Type B pancreatic cell (in vitro differentiated cells): ENCODE measurements at regions not wholly inside any gene's neighbourhood (a gene's known extent, or its start where the extent isn't known, plus 50 kb on each side); places are given as distances from the start of the nearest gene placed in this dataset.

Source experiments
- DNase-seq: peaks from one replicate; pipeline ENCODE4 v3.0.0; 2021; ENCODE audit warnings: mixed read lengths; ENCODE audit not compliant: unreplicated experiment; ENCODE audit errors: extremely low spot score
- H3K27ac Mint-ChIP-seq: 2 replicates; pipeline ENCODE4 v1.8.0; 2021; ENCODE audit warnings: mild to moderate bottlenecking, mixed read lengths
- H3K27me3 Mint-ChIP-seq: 2 replicates; pipeline ENCODE4 v1.8.0; 2021; ENCODE audit warnings: mixed read lengths
- H3K36me3 Mint-ChIP-seq: 2 replicates; pipeline ENCODE4 v1.8.0; 2021; ENCODE audit warnings: mixed read lengths
- H3K4me1 Mint-ChIP-seq: one replicate; pipeline ENCODE4 v1.8.0; 2021; ENCODE audit warnings: mixed read lengths; ENCODE audit not compliant: unreplicated experiment
- H3K4me3 Mint-ChIP-seq: 2 replicates; pipeline ENCODE4 v1.8.0; 2021; ENCODE audit warnings: mild to moderate bottlenecking, mixed read lengths
- H3K9me3 Mint-ChIP-seq: 2 replicates; pipeline ENCODE4 v1.8.0; 2021; ENCODE audit warnings: mixed read lengths
- TF ChIP-seq, protein P1 (sequence below): fragments of 200-600 bp; sonication (generic); conservative IDR thresholded peaks from 2 replicates; pipeline ENCODE4 v1.5.0; 2021; ENCODE audit warnings: antibody characterized with exemption, mild to moderate bottlenecking

DNA sequence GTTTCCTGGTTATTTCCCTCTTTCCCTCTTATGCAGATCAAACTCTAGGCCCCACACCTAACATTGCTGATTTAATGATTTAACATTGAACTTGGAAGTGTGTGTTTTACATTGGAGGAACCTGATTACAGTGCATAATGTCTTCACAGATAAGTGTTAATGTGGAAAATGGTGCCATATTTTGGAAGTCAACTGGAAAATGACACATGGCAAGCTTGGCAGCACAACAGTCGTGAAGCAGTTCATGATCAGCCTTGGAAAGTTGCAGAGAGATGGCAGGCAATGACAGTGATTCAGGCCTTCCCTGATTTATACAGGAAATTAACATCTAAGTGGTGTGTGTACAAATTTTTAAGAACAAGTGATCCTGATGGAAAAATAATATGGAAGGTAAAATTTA, 80.0 kb upstream of the CTNND2 start:
- TF ChIP-seq, protein P1, sequence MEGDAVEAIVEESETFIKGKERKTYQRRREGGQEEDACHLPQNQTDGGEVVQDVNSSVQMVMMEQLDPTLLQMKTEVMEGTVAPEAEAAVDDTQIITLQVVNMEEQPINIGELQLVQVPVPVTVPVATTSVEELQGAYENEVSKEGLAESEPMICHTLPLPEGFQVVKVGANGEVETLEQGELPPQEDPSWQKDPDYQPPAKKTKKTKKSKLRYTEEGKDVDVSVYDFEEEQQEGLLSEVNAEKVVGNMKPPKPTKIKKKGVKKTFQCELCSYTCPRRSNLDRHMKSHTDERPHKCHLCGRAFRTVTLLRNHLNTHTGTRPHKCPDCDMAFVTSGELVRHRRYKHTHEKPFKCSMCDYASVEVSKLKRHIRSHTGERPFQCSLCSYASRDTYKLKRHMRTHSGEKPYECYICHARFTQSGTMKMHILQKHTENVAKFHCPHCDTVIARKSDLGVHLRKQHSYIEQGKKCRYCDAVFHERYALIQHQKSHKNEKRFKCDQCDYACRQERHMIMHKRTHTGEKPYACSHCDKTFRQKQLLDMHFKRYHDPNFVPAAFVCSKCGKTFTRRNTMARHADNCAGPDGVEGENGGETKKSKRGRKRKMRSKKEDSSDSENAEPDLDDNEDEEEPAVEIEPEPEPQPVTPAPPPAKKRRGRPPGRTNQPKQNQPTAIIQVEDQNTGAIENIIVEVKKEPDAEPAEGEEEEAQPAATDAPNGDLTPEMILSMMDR, result no peak
- DNase-seq, result no peak
- H3K4me1 Mint-ChIP-seq, result no peaks in the 10 kb centered on the region
- no peaks in the 10 kb centered on the region for H3K27me3 Mint-ChIP-seq
- no peak overlapping the region for H3K4me3 Mint-ChIP-seq
- H3K27ac Mint-ChIP-seq, result no peak overlapping the region
- H3K36me3 Mint-ChIP-seq, result no peaks in the 10 kb centered on the region
- H3K9me3 Mint-ChIP-seq, result no peaks in the 10 kb centered on the region

DNA sequence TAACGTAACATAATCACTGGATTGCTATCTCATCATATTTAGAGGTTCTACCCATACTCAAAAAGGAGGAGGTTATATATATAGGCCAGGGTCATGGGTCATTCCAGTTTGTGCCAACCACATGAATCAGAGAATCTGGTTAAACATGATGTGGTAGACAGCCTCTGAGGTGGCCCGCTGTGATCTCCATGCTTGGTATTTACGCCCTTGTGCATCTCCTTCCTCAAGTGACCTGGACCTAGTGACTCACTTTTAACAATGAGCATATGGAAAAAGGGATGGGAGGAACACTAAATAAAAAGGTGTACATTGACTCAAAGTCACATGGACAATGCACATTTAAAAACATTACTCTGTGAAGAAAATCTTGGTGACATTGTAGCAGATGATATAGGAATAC, 77.7 kb upstream of the CTNND2 start:
- Mint-ChIP-seq H3K9me3 (no peaks in the 10 kb centered on the region), H3K4me3 (no peak overlapping the region), H3K27me3 (no peaks in the 10 kb centered on the region), H3K4me1 (no peaks in the 10 kb centered on the region), H3K27ac (no peak overlapping the region), H3K36me3 (no peaks in the 10 kb centered on the region)
- no peak for DNase-seq
- TF ChIP-seq, protein P1, result no peak

DNA sequence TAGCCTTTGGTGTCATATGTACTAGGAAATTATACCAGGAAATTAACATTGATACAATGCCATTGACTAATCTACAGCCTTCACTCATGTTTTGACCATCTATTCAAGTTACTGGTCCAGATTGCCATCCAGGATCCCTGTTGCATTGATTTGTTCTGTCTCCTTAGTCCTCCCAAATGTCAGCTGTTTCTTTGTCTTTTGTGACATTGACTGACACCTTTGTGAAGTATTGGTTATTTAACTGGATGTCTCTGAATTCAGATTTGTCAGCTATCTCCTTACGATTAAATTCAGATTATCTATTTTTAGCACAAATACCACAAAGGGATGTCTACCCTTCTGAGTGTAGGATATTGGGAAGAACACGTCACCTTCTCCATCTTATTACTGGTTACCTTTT, 73.7 kb upstream of the CTNND2 start:
- H3K27ac Mint-ChIP-seq, result no peak overlapping the region
- H3K27me3 Mint-ChIP-seq, result no peaks in the 10 kb centered on the region
- no peak overlapping the region for H3K4me3 Mint-ChIP-seq
- DNase-seq, result no peak
- TF ChIP-seq, protein P1, result no peak
- no peaks in the 10 kb centered on the region for H3K4me1 Mint-ChIP-seq
- H3K36me3 Mint-ChIP-seq, result no peaks in the 10 kb centered on the region
- no peaks in the 10 kb centered on the region for H3K9me3 Mint-ChIP-seq

DNA sequence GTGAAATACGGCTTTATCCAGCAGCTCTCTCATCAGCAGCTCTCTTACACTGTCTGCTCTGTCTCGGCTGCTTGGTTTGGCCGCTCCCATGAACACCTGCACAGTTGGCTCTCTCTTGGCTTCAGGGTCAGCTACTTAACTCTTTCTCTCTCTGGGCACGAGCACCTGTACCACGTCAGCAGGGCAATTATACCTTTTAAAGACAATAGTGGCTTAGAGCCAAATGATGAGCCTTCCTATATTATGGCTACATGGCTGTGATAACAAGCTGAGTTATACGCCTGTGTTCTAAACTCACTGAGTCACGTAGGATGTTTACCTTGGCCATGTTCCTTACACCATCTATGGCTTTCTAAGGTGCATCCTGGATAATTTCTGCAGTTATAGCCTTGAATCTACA, 69.2 kb upstream of the CTNND2 start:
- H3K9me3 Mint-ChIP-seq, result no peaks in the 10 kb centered on the region
- H3K27ac Mint-ChIP-seq, result no peak overlapping the region
- H3K36me3 Mint-ChIP-seq, result no peaks in the 10 kb centered on the region
- no peak overlapping the region for H3K4me3 Mint-ChIP-seq
- DNase-seq, result no peak
- TF ChIP-seq, protein P1, result no peak
- H3K27me3 Mint-ChIP-seq, result no peaks in the 10 kb centered on the region
- H3K4me1 Mint-ChIP-seq, result no peaks in the 10 kb centered on the region

DNA sequence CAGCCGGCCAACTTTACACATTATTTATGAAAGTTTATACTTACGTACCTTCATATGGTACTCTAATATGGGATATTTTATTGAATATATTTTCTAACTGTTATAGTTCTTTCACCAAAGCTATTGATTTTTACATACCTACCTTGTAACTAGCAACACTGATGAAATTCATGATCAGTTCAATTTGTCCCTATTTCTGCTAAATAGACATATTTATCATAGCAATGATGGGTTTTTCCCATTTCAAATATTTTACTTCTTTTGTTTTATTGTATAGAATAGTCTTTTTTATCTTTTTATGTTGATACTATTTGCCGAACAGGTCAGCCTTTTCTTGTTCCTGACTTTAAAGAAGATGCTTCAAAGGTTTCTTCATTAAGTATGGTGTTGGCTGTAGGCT, 59.0 kb upstream of the CTNND2 start:
- TF ChIP-seq, protein P1, result no peak
- no peak for DNase-seq
- Mint-ChIP-seq H3K27me3 (no peaks in the 10 kb centered on the region), H3K9me3 (no peaks in the 10 kb centered on the region), H3K36me3 (no peaks in the 10 kb centered on the region), H3K4me3 (no peak overlapping the region), H3K27ac (no peak overlapping the region), H3K4me1 (no peaks in the 10 kb centered on the region)

DNA sequence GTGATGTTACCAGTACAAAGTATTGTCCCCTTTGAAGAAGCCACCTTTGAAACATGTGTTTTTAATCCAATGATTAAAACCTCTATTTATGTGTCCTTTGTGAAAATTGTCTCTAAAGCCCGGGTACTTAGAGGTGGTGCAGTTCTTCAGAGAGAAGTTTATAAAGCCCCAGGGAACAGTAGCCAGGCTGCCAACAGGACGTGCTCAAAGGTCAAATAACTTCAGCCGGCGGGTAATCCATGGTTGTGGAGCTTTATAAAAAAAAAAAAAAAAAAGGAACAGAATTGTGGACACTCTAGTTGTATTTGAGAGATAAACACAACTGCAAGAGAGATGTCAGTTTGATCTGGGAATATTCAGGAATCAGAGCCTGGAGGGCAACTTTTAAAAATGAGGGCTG, 57.9 kb upstream of the CTNND2 start:
- H3K9me3 Mint-ChIP-seq, result no peaks in the 10 kb centered on the region
- no peak overlapping the region for H3K27ac Mint-ChIP-seq
- no peaks in the 10 kb centered on the region for H3K27me3 Mint-ChIP-seq
- TF ChIP-seq, protein P1, result no peak
- H3K36me3 Mint-ChIP-seq, result no peaks in the 10 kb centered on the region
- H3K4me1 Mint-ChIP-seq, result no peaks in the 10 kb centered on the region
- no peak overlapping the region for H3K4me3 Mint-ChIP-seq
- DNase-seq, result no peak
